ENCODE measurements at regions not wholly inside any gene's neighbourhood (a gene's known extent, or its start where the extent isn't known, plus 50 kb on each side); places are given as distances from the start of the nearest gene placed in this dataset.

DNA sequence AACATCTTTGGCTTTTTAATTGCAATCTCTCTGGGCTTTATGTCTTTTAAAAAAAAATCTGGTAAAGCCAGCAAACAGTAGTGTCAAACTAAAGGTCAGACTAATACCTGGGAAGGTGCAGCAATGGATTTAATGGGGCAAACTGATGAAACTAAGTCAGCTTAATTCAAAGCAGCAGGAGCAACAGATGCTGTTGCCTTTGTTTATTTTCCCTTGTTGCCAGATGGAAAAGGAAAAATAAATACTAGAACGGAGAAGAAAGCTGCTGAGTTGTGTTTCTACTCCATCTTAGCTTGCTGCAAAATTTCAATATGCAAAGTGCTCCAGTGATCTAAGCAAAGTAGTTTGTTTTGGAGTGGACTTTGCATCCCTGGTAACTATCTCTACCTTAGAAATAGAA is 1097.8 kb downstream of the PCDH17 start:
- Mint-ChIP-seq H3K27me3 (ENCODE audit: low read depth) (no peaks in the 10 kb centered on the region), H3K4me3 (no peak overlapping the region), H3K9me3 (peaks cover 9% of the 10 kb centered on the region), H3K27ac (no peak overlapping the region; the same call in 1 of the 2 replicates), H3K36me3 (no peaks in the 10 kb centered on the region), H3K4me1 (peaks cover 30% of the 10 kb centered on the region)
- CTCF ChIA-PET: no interaction called here
- no peak for ATAC-seq
- no peak for TF ChIP-seq FOXK1 (CRISPR knock-in tag; IDR thresholded peaks at IDR 0.05)
- TF ChIP-seq, protein P1, sequence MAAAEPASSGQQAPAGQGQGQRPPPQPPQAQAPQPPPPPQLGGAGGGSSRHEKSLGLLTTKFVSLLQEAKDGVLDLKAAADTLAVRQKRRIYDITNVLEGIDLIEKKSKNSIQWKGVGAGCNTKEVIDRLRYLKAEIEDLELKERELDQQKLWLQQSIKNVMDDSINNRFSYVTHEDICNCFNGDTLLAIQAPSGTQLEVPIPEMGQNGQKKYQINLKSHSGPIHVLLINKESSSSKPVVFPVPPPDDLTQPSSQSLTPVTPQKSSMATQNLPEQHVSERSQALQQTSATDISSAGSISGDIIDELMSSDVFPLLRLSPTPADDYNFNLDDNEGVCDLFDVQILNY (CRISPR knock-in tag; IDR thresholded peaks at IDR 0.05): no peak
- no peak for TF ChIP-seq GABPB1 (CRISPR knock-in tag; IDR thresholded peaks at IDR 0.05)
- no peak for TF ChIP-seq NR1H2 (CRISPR knock-in tag; IDR thresholded peaks at IDR 0.05)
- TF ChIP-seq ZBTB21 (CRISPR knock-in tag; IDR thresholded peaks at IDR 0.05; ENCODE audit: borderline replicate concordance): no peak
- TF ChIP-seq SMAD3 (CRISPR knock-in tag; IDR thresholded peaks at IDR 0.05; ENCODE audit: borderline replicate concordance): no peak
- no peak for TF ChIP-seq EMX1 (CRISPR knock-in tag; IDR thresholded peaks at IDR 0.05)
- TF ChIP-seq, protein P2, sequence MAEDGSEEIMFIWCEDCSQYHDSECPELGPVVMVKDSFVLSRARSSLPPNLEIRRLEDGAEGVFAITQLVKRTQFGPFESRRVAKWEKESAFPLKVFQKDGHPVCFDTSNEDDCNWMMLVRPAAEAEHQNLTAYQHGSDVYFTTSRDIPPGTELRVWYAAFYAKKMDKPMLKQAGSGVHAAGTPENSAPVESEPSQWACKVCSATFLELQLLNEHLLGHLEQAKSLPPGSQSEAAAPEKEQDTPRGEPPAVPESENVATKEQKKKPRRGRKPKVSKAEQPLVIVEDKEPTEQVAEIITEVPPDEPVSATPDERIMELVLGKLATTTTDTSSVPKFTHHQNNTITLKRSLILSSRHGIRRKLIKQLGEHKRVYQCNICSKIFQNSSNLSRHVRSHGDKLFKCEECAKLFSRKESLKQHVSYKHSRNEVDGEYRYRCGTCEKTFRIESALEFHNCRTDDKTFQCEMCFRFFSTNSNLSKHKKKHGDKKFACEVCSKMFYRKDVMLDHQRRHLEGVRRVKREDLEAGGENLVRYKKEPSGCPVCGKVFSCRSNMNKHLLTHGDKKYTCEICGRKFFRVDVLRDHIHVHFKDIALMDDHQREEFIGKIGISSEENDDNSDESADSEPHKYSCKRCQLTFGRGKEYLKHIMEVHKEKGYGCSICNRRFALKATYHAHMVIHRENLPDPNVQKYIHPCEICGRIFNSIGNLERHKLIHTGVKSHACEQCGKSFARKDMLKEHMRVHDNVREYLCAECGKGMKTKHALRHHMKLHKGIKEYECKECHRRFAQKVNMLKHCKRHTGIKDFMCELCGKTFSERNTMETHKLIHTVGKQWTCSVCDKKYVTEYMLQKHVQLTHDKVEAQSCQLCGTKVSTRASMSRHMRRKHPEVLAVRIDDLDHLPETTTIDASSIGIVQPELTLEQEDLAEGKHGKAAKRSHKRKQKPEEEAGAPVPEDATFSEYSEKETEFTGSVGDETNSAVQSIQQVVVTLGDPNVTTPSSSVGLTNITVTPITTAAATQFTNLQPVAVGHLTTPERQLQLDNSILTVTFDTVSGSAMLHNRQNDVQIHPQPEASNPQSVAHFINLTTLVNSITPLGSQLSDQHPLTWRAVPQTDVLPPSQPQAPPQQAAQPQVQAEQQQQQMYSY (CRISPR knock-in tag; IDR thresholded peaks at IDR 0.05): no peak
- TF ChIP-seq, protein P3, sequence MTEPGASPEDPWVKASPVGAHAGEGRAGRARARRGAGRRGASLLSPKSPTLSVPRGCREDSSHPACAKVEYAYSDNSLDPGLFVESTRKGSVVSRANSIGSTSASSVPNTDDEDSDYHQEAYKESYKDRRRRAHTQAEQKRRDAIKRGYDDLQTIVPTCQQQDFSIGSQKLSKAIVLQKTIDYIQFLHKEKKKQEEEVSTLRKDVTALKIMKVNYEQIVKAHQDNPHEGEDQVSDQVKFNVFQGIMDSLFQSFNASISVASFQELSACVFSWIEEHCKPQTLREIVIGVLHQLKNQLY (CRISPR knock-in tag; IDR thresholded peaks at IDR 0.05): no peak
- no peak for TF ChIP-seq NR3C1 (CRISPR knock-in tag; conservative IDR thresholded peaks at IDR 0.05; ENCODE audit: low read depth)
- no peak for TF ChIP-seq SP1 (CRISPR knock-in tag; conservative IDR thresholded peaks at IDR 0.05)
- TF ChIP-seq, protein P4, sequence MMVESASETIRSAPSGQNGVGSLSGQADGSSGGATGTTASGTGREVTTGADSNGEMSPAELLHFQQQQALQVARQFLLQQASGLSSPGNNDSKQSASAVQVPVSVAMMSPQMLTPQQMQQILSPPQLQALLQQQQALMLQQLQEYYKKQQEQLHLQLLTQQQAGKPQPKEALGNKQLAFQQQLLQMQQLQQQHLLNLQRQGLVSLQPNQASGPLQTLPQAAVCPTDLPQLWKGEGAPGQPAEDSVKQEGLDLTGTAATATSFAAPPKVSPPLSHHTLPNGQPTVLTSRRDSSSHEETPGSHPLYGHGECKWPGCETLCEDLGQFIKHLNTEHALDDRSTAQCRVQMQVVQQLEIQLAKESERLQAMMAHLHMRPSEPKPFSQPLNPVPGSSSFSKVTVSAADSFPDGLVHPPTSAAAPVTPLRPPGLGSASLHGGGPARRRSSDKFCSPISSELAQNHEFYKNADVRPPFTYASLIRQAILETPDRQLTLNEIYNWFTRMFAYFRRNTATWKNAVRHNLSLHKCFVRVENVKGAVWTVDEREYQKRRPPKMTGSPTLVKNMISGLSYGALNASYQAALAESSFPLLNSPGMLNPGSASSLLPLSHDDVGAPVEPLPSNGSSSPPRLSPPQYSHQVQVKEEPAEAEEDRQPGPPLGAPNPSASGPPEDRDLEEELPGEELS (CRISPR knock-in tag; IDR thresholded peaks at IDR 0.05): no peak
- TF ChIP-seq, protein P5, sequence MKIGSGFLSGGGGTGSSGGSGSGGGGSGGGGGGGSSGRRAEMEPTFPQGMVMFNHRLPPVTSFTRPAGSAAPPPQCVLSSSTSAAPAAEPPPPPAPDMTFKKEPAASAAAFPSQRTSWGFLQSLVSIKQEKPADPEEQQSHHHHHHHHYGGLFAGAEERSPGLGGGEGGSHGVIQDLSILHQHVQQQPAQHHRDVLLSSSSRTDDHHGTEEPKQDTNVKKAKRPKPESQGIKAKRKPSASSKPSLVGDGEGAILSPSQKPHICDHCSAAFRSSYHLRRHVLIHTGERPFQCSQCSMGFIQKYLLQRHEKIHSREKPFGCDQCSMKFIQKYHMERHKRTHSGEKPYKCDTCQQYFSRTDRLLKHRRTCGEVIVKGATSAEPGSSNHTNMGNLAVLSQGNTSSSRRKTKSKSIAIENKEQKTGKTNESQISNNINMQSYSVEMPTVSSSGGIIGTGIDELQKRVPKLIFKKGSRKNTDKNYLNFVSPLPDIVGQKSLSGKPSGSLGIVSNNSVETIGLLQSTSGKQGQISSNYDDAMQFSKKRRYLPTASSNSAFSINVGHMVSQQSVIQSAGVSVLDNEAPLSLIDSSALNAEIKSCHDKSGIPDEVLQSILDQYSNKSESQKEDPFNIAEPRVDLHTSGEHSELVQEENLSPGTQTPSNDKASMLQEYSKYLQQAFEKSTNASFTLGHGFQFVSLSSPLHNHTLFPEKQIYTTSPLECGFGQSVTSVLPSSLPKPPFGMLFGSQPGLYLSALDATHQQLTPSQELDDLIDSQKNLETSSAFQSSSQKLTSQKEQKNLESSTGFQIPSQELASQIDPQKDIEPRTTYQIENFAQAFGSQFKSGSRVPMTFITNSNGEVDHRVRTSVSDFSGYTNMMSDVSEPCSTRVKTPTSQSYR (CRISPR knock-in tag; IDR thresholded peaks at IDR 0.05): no peak
- TF ChIP-seq, protein P6, sequence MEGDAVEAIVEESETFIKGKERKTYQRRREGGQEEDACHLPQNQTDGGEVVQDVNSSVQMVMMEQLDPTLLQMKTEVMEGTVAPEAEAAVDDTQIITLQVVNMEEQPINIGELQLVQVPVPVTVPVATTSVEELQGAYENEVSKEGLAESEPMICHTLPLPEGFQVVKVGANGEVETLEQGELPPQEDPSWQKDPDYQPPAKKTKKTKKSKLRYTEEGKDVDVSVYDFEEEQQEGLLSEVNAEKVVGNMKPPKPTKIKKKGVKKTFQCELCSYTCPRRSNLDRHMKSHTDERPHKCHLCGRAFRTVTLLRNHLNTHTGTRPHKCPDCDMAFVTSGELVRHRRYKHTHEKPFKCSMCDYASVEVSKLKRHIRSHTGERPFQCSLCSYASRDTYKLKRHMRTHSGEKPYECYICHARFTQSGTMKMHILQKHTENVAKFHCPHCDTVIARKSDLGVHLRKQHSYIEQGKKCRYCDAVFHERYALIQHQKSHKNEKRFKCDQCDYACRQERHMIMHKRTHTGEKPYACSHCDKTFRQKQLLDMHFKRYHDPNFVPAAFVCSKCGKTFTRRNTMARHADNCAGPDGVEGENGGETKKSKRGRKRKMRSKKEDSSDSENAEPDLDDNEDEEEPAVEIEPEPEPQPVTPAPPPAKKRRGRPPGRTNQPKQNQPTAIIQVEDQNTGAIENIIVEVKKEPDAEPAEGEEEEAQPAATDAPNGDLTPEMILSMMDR (IDR thresholded peaks at IDR 0.05): no peak
- no peak for TF ChIP-seq ZNF263 (CRISPR knock-in tag; IDR thresholded peaks at IDR 0.05; ENCODE audit: low read depth)
- TF ChIP-seq, protein P7, sequence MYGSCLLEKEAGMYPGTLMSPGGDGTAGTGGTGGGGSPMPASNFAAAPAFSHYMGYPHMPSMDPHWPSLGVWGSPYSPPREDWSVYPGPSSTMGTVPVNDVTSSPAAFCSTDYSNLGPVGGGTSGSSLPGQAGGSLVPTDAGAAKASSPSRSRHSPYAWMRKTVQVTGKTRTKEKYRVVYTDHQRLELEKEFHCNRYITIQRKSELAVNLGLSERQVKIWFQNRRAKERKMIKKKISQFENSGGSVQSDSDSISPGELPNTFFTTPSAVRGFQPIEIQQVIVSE (CRISPR knock-in tag; IDR thresholded peaks at IDR 0.05; ENCODE audit: borderline replicate concordance): no peak
- POLR2A ChIA-PET: no interaction called here
- no peak for DNase-seq (ENCODE audit: low spot score)

Data from WTC11 (cell line).